NCI-H2107 (cell line): ENCODE measurements at regions not wholly inside any gene's neighbourhood (a gene's known extent, or its start where the extent isn't known, plus 50 kb on each side); places are given as distances from the start of the nearest gene placed in this dataset.

Experiments used
- DNase-seq: peaks from one replicate; lab custom pipeline; 2025; lab: John Stamatoyannopoulos, UW

DNA sequence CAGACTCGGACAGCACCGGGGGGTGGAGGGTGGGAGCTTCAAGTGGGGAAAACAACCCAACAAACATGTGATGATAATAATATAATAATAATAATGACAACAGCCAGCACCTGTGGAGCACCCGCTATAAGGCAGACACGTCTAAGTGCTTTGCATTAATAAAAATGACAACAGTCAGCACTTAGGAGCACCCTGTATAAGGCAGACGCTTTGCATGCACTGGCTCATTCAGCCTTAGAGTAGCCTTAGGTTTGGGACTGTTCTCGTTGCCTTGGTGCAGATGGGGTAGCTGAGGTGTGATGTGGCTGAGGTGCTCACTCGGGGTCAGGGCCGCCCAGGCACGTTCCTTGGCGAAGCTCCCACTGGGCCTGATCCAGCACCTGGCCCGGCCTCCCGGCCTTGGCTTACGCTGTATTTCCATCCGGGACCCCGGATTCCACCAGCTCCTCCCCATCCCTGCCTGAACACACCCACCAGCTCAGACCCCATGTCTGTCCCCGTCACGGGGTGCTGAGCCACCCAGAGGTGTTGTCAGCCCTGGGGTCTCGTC, 144.0 kb upstream of the CIBAR2 start:
- no peak for DNase-seq

DNA sequence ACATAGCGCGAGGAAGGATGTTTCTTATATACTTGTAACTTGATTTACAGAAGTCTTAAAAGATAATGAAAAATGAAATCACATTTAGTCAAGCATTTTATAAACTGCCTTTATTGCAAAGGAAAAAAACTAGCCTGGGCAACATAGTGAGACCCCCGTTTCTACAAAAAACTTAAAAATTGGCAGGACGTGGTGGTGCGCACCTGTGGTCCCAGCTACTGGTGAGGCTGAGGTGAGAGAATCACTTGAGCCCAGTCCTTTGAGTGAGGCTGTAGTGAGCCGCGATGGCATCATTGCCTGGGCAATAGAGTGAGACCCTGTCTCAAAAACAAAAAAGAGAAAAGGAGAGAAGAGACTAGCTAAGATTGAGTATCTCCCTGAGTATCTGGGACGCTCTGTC, 145.2 kb upstream of the CIBAR2 start:
- no peak for DNase-seq

DNA sequence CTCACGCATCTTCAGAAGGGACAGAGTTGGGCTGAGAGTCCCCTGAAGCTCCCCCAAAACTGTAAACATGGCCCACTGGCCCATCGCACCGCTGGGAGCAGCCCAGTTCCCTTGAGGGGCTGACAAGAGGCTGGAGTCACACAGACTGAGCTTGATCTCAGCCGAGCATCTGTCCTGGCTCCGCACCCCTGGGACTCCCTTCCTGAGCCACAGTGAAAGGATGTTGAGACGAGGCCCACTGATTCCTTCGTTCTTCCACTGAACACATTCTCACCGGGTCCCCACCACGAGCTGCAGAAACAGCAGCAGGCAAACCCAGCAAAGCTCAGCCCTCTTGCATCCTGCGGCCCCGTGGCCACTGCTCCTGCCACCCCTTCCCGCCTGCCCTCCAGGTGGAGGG, 145.9 kb upstream of the CIBAR2 start:
- DNase-seq, result no peak

DNA sequence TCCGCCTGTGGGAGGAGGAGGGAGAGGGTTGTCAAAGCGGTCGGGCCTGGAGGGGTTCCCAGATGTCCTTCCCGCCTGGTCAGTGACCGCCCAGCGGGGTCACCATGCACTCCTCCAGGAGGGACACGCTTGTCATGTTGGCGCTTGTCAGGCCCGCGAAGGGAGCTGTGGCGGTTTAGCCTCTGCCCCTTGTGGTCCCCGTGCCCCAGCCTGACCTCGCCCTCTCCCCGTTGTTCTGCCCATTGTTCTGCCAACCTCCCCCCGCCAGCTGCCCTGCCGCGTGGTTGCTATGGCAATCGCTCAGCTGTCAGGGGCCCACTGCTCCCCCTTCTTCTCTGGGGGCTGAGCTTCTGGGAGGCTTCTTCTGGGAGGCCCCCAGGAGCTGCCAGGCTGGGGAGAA, 146.4 kb upstream of the CIBAR2 start:
- DNase-seq, result no peak

DNA sequence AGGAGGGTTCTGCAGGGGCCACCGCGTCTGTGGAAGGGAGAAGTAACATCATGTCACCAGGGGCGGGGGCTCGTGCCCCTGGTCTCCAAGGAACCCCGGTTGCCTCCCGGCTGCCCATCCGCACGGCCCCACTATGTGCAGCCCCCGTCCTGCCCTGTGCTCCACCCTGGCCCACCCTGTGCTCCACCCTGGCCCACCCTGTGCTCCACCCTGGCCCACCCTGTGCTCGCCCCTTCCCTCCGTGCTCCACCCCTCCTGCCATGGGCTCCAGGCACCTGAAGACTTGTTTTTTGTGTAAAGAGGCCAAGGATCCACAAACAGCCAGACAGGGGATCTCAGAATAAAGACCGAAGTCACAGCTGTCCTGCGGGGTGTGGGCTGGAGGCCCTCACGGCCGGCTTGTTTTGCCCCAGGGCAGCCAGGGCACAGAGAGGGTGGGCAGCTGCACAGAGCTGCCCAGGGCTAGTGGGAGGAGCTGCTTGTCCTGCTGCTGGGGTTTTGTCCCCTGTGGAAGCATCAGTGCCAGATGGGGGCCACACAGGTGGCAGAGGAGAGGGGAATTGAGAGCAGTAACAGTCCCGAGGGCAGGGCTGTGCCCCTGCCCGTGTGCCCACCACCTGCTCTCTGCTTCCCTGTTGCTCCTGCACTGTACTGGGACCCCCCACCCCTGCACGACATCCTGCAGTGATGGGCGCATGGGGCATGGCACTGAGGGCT, 147.0 kb upstream of the CIBAR2 start:
- DNase-seq, result no peak

DNA sequence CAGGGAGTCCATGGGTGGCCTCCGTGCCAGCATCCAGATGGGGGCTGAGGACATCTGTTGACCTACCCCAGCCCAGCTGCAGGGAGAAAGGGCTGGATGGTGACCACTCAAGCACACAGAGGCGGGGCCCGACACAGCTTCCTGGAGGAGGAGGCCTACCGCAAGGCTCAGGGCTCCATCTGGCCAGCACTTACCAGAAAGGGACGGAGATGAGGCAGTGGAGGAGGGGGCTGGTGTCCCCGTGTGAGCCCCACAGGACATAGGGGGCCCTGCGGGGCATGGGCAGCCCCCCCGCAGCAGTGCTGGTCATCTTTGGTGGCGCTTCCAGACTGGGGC, 147.5 kb upstream of the CIBAR2 start:
- no peak for DNase-seq

DNA sequence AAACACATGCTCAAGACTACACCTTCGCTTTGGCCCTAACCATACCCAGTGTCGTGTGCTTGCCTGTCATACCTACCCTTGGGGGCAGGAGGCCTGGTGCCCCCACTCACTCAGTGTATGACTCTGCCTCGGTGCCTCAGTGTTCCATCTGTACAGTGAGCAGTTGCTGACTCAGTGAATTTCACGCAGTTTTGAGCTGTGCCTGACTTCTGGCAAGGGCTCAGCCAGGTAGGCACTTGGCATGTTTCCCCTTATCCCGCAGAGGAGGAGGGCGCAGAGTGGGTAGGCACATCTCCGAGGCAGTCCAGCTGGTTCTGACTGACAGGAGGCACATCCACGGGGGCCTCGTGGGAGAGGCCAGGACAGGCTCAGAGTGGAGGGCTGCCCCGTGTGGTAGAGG, 148.9 kb upstream of the CIBAR2 start:
- no peak for DNase-seq

DNA sequence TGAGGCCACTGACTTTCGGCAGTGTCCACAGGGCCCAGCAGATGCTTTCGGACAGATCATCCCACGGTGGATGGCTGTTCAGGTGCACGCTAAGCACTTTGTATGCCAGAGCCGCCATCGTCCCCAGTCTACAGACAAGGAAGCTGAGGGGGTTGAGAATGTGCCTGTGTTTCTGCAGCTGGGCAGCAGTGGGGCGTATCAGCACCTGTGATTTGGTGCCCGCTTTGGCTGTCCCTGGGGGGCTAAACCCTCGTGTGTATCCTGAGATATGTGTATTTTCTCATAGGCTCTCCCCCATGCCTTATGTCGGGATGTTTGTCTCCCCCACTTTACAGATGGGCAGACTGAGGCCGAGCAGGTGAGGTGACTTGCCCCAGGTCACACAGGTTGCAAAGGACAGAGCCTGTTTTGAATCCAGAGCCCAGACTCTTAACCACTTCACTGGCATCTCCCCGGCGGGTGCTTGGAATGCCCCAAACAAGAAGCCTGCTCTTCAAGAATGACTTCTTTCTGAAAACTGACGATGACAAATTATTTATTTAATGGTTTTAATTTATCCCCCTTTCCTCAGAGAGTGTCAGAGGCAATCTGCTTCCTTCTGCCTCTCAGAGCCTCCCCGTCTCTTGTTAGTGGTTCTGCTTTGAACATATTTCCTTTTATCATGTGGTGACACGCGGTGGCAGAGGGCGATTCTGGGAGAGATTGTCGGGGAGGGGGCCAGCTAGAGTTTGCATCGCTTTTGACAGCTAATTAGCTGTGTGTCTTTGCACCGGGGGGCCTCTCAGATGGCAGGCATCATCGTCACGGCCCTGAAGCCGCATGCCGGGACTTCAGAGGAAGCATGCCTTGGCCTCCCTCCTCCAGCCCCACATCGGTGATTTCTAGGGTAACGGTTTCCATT, 149.6 kb upstream of the CIBAR2 start:
- DNase-seq, result no peak

DNA sequence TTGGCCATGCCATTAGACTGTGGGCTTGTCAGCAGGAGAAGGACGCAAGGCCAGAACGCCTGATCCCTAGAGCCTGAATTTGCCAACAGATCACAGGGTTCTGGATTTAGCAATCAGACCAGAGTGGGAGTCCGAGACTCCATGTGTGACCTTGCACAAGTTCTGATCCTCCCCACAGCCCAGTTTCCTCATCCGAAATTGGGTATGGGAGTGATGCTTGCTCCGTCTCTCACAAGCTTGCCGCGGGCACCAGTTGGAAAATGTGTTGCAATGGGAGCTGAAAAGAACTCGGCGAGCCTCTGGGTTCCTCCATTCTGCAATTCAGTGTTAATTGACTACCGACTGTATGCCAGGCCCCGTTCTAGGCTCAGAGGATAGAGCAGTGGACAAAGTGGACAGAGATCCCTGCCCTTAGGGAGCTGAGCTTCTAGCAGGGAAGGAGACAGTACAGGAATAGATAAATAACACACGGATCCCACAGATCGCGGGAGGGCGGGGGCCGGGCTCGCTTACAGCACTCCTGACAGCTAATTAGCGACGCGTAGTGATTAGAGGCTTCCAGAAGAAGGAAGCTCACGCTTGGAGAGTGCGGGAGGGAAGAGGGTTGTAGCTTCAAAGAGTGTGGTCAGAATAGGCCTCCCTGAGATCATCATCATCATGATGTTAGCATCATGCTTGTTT, 150.4 kb upstream of the CIBAR2 start:
- no peak for DNase-seq

DNA sequence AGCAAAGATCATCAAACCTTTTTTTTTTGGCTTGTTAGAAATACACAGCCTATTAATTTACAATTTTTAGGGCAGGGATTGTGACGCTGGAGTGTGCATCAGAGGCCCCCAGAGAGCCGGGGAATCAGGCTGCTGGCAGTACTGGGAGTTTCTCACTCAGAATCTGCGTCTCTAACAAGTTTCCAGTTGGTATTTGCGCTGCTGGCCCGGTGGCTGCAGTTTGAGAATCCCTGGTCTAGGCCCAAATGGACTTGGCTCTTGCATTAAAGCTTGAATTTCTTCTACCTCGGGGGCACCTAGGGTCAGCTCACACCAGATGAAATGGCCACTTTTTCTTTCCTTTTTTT, 150.9 kb upstream of the CIBAR2 start:
- no peak for DNase-seq

DNA sequence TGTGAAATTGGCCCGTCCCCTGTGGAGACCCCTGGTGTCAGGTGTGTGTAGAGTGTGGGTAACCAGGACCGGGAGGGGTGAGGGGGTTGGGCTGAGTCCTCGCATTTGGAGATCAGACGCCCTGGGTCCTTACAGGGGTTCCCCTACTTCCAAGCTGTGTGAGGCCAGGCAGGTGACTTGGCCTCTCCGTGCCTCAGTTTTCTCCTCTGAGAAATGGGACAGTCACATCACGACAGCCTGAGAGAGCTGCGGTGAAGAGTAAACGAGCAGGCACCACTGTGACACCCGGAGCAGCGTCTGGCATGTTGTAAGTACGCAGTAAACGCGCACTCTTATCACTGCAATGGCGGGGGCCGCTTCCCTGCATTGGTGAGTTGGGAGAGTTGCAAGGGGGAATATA, 152.5 kb upstream of the CIBAR2 start:
- no peak for DNase-seq

DNA sequence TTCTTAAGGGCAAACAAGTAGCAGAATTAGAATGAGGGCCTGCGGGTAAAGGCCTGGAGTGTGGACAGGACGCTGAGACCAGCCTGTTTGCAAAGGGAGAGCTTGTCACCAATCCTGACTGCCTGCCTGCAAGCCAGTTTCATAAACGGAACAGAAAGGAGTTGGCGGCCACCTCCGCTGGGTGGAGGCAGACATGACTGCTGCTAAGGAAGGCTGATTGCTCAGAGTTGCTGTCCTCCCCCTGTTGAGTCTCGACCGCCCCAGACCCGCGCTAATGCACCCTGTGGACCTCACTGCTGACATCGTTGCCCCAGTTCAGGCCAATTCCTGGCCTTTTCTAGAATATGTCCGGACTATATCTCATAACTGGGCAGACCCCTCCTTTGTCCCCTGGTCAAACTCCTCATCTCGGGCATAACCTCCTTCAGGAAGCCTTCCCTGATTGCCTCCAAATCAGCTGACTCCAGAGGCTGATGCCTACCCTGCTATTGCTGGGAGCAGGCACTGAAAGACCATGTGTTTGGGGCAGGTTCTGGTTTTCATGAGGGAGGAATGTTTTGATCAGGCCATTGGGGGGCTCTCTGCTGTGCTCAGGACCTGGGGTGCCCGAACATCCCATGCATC, 153.0 kb upstream of the CIBAR2 start:
- DNase-seq, result no peak

DNA sequence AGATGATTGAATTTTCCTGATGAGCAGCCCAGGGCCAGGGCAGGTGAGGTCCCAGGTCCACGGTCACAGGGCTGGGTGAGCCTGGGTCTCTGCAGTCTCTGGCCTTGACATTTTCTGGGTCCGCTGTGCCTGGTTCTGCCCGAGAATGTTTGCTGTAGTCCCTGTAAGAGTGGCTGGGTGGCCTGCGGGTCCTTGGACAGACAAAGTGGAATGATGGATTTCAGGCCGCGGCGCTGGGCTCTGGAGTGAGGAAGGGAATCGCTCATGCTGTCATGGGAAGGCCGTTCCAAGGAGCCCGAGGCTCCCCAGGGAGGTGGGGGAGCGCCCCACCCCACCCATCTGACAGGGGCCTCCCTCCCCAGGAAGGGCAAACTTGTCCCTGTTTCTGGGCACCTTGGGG, 153.5 kb upstream of the CIBAR2 start:
- no peak for DNase-seq

DNA sequence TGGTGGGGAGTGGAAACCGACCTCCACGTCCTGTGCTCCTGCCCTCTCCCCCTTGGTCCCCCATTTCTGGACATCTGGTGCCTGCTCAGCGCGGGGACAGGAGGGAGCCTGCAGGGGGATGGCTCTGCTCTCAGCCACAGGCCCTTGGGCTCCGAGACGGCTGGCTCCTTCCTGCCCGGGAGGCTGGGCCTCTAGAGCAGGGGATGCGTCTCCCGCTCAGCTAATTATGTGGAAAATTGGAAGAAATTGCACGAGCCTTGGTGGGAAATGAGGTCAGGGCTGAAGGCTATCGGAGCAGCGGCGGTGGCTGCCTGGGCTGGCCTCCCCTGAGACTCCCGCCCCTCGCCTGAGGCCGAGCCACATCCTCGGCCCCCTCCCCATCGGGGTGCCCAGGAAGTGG, 154.6 kb upstream of the CIBAR2 start:
- no peak for DNase-seq

DNA sequence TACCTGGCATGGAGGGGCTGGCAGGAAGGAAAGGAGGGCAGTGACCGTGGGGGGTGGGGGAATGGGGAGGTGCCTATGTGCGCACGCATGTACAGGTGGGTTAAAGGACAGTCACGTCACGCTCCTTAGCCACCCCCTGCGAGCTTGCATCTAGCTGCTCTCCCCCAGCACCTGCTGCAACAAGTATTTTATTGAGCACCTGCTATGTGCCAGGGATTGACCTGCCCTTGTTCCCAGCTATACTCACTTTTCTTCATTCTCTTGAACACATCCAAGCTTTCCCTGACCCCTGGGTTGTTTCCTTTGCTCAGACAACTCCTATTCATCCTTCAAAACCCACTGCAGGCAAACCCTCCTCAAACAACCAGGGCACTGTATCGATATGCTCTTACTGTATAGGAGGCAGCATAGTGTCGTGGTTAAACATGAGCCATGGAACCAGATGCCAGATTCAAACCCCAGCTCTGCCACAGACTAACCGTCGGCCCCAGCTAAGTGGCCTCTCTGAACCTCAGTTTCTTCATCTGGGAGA, 155.2 kb upstream of the CIBAR2 start:
- no peak for DNase-seq

DNA sequence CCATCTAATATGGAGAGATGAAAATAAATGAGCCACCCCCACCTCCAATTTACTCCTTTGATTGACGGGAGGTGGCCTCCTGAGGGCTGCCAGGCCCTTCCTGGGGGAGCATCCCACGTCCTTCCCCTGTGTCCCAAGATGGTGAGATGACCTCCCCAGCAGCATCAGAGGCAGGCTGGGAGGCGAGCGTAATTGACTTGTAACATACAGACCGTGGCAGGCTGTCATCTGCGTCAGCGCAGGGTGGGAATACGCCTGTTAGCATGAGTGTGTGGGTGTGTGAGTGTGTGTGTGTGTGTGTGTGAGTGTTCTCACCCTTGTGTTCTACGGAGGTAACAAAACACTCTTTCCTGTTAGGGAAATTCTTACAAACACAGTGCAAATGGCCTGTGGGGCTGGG, 156.9 kb upstream of the CIBAR2 start:
- no peak for DNase-seq

DNA sequence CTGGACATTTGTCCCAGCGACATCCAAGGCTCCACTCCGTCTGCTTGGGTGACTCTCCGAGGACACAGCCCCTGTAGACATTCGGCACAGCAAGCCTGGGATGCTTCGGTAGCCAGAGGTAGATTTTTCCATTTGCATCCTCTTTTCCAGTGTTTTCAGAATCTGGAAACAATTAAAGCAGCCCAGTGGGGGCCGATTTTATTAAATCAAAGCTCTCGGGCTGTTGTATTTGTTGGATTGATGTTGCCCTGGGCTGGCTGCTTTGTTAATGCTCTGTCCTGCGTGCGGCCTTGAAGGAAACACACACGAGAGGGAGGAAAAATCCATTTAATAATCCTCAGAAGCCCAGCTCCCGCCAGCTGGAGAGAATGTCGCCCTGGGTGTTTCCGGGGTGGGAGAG, 158.1 kb upstream of the CIBAR2 start:
- no peak for DNase-seq

DNA sequence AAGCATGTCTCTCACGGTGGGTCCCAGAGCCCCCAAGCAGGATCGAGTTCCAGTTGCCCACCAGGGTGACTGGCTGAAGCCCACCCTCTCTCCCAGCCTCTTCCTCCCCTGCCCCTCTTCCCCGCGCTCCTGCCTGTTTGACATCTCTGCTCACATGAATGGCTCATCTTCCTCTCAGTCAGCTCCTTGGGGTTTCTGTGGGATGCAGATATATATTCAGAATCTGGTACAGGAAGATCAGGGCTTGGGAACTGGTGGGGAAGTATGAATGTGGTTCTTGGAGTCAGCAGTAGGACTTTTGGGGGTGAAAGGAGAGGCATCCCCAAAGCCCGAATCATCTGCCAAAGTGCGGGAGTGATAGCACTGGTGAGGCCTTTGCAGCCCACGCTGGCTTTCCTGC, 158.9 kb upstream of the CIBAR2 start:
- no peak for DNase-seq

DNA sequence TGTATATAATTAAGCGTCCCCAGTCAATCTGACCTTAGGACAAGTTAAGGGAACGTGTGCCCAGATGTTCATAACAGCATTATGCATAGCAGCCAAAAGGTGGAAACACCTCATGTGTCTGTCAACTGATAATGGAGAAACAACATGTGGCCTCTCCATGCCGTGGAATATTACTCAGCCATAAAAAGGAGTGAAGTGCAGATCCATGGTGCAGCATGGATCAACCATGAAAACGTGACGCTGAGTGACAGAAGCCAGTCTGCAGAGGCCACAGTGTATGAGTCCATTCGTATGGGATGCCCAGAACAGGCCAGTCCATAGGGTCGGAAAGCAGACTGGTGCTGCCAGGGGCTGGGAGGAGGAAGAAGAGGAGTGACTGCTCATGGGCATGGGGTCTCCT, 161.0 kb upstream of the CIBAR2 start:
- DNase-seq, result no peak

DNA sequence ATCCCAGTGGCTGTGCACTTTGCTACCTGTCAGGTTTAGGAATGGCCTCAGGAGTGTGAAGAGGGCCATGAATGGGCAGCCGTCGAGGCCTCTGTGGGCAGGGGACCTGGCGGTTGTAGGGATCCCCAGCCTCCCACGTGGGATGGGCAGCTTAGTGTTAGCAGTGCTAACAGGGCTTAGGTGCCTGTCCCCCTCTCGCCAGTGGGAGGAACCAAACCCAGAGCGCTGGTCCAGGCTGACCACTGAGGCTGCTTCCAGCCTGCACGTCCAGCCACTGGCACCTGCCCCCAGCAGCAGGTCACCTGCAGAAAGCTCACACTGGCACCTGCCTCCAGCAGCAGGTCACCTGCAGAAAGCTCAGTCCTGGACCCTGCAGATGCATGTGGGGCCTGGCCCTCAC, 162.2 kb upstream of the CIBAR2 start:
- DNase-seq, result no peak

DNA sequence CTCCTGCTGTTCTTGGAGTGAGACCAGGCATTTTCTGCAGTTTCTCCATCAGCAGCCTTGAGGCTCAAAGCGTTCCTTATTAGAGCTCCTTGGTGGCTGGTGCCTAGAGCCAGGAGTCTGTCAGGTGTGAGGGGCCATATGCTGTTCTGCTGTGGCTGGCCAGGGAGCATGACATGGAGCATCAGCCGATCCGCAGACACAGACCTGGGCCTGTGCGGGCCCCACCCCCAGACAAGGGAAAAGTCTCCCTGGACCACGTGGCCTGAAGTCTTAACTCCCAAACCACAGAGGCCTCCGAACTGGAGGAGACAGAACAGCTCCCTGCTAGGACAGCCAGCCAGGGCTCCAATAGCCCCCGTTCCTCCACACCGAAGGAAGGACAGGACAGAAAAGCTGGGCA, 162.7 kb upstream of the CIBAR2 start:
- DNase-seq, result no peak

DNA sequence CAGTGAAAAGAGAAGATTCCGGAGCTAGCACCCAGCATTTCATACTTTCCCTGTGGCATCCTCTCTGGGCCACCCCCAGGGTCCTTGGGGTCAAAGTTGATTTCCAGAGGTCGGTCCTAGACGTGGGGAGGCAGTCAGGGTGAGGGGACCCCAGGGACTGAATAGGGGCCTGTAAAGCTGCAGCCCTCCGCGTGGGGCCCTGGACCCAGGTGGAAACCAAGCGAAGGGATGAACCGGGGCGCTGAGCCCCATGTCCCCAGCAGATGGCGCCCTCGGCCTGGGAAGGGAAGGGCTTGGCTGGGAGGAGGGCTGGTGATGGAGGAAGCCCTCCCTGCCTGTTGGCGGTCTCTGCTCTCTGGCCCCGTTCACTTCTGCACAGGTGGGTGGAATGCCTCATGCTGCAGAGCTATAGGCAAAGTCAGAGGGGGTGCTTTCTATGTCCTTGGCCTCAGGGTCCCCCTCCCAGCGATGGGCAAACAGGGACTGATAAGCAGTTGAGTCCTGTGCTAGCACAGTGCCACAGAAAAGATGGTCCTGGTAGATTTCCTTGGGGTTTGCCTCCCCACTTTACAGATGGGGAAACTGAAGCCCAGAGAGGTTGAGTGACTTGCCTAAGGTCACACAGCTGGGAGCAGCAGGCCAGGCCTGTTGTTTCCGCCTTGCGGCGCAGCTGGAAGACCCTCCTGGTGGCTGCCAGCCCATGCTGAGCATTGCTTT, 163.4 kb upstream of the CIBAR2 start:
- DNase-seq, result peak; percentile 72
